Osteocyte (in vitro differentiated cells): ENCODE measurements at regions not wholly inside any gene's neighbourhood (a gene's known extent, or its start where the extent isn't known, plus 50 kb on each side); places are given as distances from the start of the nearest gene placed in this dataset.

Source experiments
- DNase-seq: peaks from one replicate; pipeline ENCODE4 v3.0.0; 2021; ENCODE audit warnings: mixed read lengths; ENCODE audit not compliant: unreplicated experiment; ENCODE audit errors: extremely low spot score
- H3K27ac Mint-ChIP-seq: one replicate; pipeline ENCODE4 v1.8.0; 2021; ENCODE audit warnings: mild to moderate bottlenecking, mixed read lengths; ENCODE audit not compliant: unreplicated experiment
- H3K27me3 Mint-ChIP-seq: one replicate; pipeline ENCODE4 v1.8.0; 2021; ENCODE audit warnings: mixed read lengths; ENCODE audit not compliant: unreplicated experiment
- H3K36me3 Mint-ChIP-seq: one replicate; pipeline ENCODE4 v1.8.0; 2021; ENCODE audit warnings: mixed read lengths; ENCODE audit not compliant: unreplicated experiment
- H3K4me1 Mint-ChIP-seq: one replicate; pipeline ENCODE4 v1.8.0; 2021; ENCODE audit warnings: mixed read lengths; ENCODE audit not compliant: unreplicated experiment
- H3K4me3 Mint-ChIP-seq: one replicate; pipeline ENCODE4 v1.8.0; 2021; ENCODE audit warnings: mild to moderate bottlenecking, moderate library complexity, mixed read lengths; ENCODE audit not compliant: unreplicated experiment
- H3K9me3 Mint-ChIP-seq: one replicate; pipeline ENCODE4 v1.8.0; 2021; ENCODE audit warnings: mixed read lengths; ENCODE audit not compliant: unreplicated experiment
- TF ChIP-seq, protein P1 (sequence below): fragments of 200-600 bp; sonication (generic); IDR thresholded peaks from 2 replicates; pipeline ENCODE4 v1.5.0; 2021; ENCODE audit warnings: antibody characterized with exemption, mild to moderate bottlenecking, moderate library complexity

DNA sequence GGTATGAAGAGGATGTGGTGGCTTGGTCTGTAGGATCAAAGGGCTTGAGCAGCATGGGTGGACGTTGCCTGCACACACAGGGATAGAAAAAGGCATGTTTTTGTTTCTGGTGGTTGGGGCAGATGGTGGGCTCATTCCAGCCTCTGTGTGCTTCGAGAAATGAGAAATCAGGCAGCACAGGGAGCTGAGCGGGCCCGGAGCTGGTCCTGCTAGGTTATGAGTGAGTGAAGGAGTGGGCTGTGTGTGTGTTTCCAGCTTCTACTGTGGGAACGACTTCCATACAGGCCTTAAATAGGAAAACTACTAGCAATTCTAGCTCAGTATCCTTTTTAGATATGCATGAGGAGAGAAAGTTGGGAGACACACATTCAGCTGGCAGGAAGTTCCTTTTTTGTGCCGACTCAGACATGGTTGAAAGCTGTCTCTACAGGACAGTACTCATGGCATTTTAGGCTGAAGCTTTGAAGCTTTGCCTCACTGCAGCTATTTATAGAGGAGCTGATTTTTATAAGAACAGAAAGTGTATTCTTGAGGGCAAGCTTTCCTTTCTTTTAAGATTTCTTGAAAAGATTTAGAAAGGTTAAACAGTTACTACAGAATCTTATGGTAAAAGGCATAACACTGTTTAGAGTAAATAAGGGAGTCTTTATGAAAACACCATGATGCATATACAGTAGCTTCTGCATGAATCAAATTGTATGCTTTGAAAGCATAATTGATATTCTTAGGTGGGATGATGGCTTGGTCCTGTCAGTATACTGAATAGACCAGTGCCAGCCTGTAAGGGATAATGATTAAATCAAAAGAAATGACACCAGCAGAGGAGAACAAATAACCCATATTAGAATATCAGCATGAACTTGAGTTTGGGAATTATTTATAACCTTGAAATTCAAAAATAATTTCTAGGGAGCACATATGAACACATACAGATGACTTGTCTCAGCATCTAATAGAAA lies 104.0 kb upstream of the MAN1A1 start:
- H3K27me3 Mint-ChIP-seq, result no peaks in the 10 kb centered on the region
- no peak overlapping the region for H3K4me3 Mint-ChIP-seq
- H3K36me3 Mint-ChIP-seq, result no peaks in the 10 kb centered on the region
- no peak for DNase-seq
- H3K27ac Mint-ChIP-seq, result no peak overlapping the region
- H3K9me3 Mint-ChIP-seq, result no peaks in the 10 kb centered on the region
- TF ChIP-seq, protein P1, sequence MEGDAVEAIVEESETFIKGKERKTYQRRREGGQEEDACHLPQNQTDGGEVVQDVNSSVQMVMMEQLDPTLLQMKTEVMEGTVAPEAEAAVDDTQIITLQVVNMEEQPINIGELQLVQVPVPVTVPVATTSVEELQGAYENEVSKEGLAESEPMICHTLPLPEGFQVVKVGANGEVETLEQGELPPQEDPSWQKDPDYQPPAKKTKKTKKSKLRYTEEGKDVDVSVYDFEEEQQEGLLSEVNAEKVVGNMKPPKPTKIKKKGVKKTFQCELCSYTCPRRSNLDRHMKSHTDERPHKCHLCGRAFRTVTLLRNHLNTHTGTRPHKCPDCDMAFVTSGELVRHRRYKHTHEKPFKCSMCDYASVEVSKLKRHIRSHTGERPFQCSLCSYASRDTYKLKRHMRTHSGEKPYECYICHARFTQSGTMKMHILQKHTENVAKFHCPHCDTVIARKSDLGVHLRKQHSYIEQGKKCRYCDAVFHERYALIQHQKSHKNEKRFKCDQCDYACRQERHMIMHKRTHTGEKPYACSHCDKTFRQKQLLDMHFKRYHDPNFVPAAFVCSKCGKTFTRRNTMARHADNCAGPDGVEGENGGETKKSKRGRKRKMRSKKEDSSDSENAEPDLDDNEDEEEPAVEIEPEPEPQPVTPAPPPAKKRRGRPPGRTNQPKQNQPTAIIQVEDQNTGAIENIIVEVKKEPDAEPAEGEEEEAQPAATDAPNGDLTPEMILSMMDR, result no peak
- H3K4me1 Mint-ChIP-seq, result no peaks in the 10 kb centered on the region

DNA sequence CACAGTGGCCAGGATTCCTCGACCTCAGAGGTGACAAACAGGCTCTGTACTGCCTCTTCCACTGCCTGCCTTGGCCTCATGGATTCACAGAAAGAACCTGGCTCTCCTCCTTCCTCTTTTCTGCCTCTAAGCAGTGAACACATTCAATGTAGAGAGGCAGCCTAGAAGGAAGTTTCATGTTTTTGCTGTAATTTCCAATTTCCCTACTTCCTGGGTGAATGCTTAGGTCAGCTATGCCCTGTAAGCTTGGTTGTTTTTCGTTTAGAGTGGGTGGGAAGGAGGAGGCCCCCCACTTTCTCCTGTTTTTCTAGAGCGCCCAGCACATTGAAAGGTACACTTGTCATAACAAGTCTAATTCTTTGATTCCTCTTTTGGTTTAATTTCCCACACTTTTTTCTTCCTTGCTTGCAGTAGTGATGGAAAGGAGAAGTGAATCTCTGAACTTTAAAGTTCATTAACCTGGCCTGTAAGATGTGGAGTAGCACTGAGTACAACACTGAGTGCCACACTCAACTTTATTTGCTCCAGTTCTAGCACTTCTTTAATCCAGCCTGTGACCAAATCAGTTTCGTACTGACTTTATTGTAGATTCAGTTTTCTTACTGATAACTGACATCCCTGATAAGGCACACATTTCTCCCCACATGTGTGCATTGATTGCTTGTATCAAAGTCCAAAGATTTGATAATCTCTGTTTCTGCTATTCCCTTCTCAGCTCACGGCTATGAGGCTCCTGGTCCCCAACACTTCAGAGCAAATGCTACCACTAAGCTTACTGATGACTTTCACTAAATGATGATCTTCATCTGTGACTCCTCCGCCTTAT lies 100.0 kb upstream of the MAN1A1 start:
- H3K36me3 Mint-ChIP-seq, result no peaks in the 10 kb centered on the region
- H3K4me1 Mint-ChIP-seq, result peaks cover 14% of the 10 kb centered on the region
- no peak for DNase-seq
- H3K4me3 Mint-ChIP-seq, result no peak overlapping the region
- H3K27ac Mint-ChIP-seq, result no peak overlapping the region
- H3K27me3 Mint-ChIP-seq, result no peaks in the 10 kb centered on the region
- no peaks in the 10 kb centered on the region for H3K9me3 Mint-ChIP-seq
- TF ChIP-seq, protein P1, result no peak

DNA sequence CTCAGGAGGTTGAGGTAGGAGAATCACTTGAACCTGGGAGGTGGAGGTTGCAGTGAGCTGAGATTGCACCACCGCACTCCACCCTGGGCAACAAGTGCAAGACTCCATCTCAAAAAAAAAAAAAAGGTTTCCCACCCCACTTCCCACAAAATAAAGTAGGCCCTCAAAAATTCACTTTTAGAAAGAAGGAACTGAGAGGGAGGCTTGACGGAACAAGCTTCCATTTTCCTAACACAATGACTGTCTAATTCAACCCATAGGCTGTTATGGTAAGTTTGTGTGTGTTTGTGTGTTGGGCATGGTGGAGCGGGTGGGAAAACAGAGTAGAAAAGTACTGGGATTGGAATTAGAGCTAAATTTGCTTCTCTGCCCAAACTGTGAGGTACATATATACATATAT lies 98.4 kb upstream of the MAN1A1 start:
- peaks cover 14% of the 10 kb centered on the region for H3K4me1 Mint-ChIP-seq
- no peaks in the 10 kb centered on the region for H3K36me3 Mint-ChIP-seq
- H3K27me3 Mint-ChIP-seq, result no peaks in the 10 kb centered on the region
- DNase-seq, result no peak
- TF ChIP-seq, protein P1, result no peak
- peaks cover 4% of the 10 kb centered on the region for H3K9me3 Mint-ChIP-seq
- H3K27ac Mint-ChIP-seq, result no peak overlapping the region
- no peak overlapping the region for H3K4me3 Mint-ChIP-seq

DNA sequence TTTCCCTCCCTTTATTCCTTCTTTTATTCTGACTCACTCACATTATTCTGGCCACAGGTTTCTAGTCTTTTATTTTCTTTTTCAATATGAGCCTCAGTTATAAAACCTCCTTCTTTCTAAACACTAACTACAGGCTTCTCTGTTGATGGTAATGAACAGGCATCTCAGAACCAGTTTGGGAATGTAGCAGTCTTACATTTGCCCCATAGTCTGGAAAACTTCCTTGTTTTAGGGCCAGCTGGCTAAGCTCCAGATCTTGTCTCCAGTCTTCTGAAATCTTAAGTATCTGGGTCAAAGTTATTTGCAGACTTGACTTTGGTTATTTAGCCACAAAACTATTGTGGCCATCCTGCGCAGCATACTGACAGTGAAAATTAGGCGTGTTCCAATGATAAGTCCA lies 97.0 kb upstream of the MAN1A1 start:
- no peak overlapping the region for H3K27ac Mint-ChIP-seq
- DNase-seq, result no peak
- H3K36me3 Mint-ChIP-seq, result no peaks in the 10 kb centered on the region
- TF ChIP-seq, protein P1, result no peak
- H3K27me3 Mint-ChIP-seq, result no peaks in the 10 kb centered on the region
- H3K9me3 Mint-ChIP-seq, result peaks cover 4% of the 10 kb centered on the region
- H3K4me1 Mint-ChIP-seq, result peaks cover 14% of the 10 kb centered on the region
- no peak overlapping the region for H3K4me3 Mint-ChIP-seq

DNA sequence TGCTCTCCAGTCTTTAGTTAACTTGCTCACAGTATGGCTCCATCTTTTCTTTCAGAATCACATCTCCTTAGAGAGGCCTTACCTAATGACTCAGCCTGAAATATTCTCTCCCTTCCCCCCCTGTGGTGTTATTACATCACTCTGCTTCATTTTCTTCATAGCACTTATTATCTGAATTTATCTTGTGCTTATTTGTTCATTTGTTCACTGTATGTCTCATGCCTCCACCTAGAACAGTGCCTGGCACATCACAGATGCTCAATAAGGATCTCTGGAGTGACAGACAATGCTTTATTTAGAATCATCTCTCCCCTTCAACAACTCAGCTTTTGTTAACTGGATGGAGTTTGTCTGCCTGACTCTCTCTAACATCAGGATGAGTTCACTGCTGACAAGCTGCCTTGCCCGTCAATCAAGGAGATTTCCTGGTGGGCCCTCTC lies 96.6 kb upstream of the MAN1A1 start:
- no peak overlapping the region for H3K27ac Mint-ChIP-seq
- H3K36me3 Mint-ChIP-seq, result no peaks in the 10 kb centered on the region

More for the DNA sequence above, 96.6 kb upstream of the MAN1A1 start:
- no peak overlapping the region for H3K4me3 Mint-ChIP-seq
- H3K27me3 Mint-ChIP-seq, result no peaks in the 10 kb centered on the region
- H3K9me3 Mint-ChIP-seq, result peaks cover 4% of the 10 kb centered on the region
- peaks cover 14% of the 10 kb centered on the region for H3K4me1 Mint-ChIP-seq
- TF ChIP-seq, protein P1, result no peak
- no peak for DNase-seq
